Transverse colon (tissue), 4 donors: ENCODE measurements at regions not wholly inside any gene's neighbourhood (a gene's known extent, or its start where the extent isn't known, plus 50 kb on each side); places are given as distances from the start of the nearest gene placed in this dataset.

Source experiments
- DNase-seq: peaks from one replicate; pipeline ENCODE4 v3.0.0-alpha.2; 2019
- H3K27ac ChIP-seq, 4 donors: fragments of 200-600 bp; sonication (generic); 2 replicates each; pipeline ENCODE4 v1.5.1; 2016 to 2018; ENCODE audit warnings: inconsistent platforms in 4 of 4
- H3K27me3 ChIP-seq: fragments of 200-600 bp; sonication (generic); 2 replicates; pipeline ENCODE4 v1.5.1; 2017; ENCODE audit warnings: inconsistent platforms
- H3K36me3 ChIP-seq, 4 donors: fragments of 200-600 bp; sonication (generic); 2 replicates each; pipeline ENCODE4 v1.5.1; 2017 to 2019; ENCODE audit warnings: inconsistent platforms in 4 of 4
- H3K4me1 ChIP-seq, 4 donors: fragments of 200-600 bp; sonication (generic); 2 replicates each; pipeline ENCODE4 v1.5.1; 2017 to 2020; ENCODE audit warnings: inconsistent platforms in 4 of 4
- H3K4me3 ChIP-seq, 4 donors: fragments of 200-600 bp; sonication (generic); 1 replicate in 1 of 4; 2 replicates in 3 of 4; pipeline versions ENCODE4 v1.5.1 to v1.6.1; 2017 to 2019; ENCODE audit warnings: inconsistent platforms in 4 of 4
- H3K9me3 ChIP-seq, 2 donors: fragments of 200-600 bp; sonication (generic); 2 replicates each; pipeline ENCODE4 v1.5.1; 2017 to 2019; ENCODE audit warnings: inconsistent platforms in 2 of 2
- EP300 ChIP-seq: sonication (generic); formaldehyde crosslinking; IDR thresholded peaks from one replicate; pipeline ENCODE4 v1.6.1; 2017; ENCODE audit warnings: antibody characterized with exemption, low read depth
- POLR2A ChIP-seq: fragments of 450-650 bp; IDR thresholded peaks from one replicate; pipeline ENCODE4 v1.6.1; 2016; ENCODE audit warnings: antibody characterized with exemption, mild to moderate bottlenecking, moderate library complexity
- POLR2AphosphoS5 ChIP-seq, 3 donors: sonication (generic); formaldehyde crosslinking; IDR thresholded peaks; one replicate each; pipeline ENCODE4 v1.6.1; 2016; ENCODE audit warnings: antibody characterized with exemption in 3 of 3
- WGBS, 2 donors: methylation state at CpG; one replicate each; pipeline ENCODE4 v1.1.5; 2018; ENCODE audit warnings: low coverage in 1 of 2; 5-methylcytosine and 5-hydroxymethylcytosine counted together
- in situ Hi-C, 4 donors: fragments of 200-750 bp; cut with MboI; loops; one replicate each; pipeline versions ENCODE4 v1.15.0 to v1.15.1; 2017; ENCODE audit warnings: low sequenced_read_pairs in 3 of 4, low pct_ligation_motif_present in 1 of 4, low pct_unique_long_range_greater_than_20kb in 1 of 4
- intact Hi-C: fragments of 100-400 bp; cut with DNase I; formaldehyde crosslinking; loops from one replicate; pipeline ENCODE4 v1.15.1; 2023; ENCODE audit warnings: low total_unique reads
- TF ChIP-seq, protein P1 (sequence below), 5 experiments: fragments of 200-600 bp in 3 of 5; fragments of 450-650 bp in 2 of 5; sonication (generic) in 3 of 5; IDR thresholded peaks; 1 replicate in 2 of 5; 2 replicates in 3 of 5; pipeline ENCODE4 v1.5.1; 2016 to 2017; ENCODE audit warnings: antibody characterized with exemption in 5 of 5, inconsistent platforms in 3 of 5, mild to moderate bottlenecking in 2 of 5, moderate library complexity in 1 of 5

DNA sequence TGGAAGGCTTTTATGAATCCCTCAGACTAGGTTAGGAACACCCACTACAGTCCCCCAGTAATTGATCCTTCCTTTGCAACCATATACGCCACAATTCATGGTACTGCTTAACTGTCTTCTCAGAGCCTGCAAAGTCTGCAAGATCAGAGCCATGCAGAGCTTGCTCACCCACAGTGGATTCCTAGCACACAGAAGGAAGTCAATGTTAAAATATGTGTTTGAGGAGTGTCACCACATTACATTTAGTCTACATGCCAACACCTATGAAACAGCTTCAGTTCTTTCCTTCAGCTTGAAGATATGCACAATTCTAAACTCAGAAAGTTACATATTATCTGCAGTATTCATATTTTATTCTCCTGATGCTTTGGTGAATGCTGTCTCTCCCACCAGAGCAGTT lies 138.5 kb downstream of the NDUFA12 start:
- in situ Hi-C loops, result no loop called here
- no peak for TF ChIP-seq POLR2AphosphoS5 (IDR thresholded peaks at IDR 0.05)
- no peak for TF ChIP-seq EP300
- TF ChIP-seq POLR2A, result no peak
- TF ChIP-seq, protein P1, sequence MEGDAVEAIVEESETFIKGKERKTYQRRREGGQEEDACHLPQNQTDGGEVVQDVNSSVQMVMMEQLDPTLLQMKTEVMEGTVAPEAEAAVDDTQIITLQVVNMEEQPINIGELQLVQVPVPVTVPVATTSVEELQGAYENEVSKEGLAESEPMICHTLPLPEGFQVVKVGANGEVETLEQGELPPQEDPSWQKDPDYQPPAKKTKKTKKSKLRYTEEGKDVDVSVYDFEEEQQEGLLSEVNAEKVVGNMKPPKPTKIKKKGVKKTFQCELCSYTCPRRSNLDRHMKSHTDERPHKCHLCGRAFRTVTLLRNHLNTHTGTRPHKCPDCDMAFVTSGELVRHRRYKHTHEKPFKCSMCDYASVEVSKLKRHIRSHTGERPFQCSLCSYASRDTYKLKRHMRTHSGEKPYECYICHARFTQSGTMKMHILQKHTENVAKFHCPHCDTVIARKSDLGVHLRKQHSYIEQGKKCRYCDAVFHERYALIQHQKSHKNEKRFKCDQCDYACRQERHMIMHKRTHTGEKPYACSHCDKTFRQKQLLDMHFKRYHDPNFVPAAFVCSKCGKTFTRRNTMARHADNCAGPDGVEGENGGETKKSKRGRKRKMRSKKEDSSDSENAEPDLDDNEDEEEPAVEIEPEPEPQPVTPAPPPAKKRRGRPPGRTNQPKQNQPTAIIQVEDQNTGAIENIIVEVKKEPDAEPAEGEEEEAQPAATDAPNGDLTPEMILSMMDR (IDR thresholded peaks at IDR 0.05), result no peak
- intact Hi-C loops, result no loop called here

DNA sequence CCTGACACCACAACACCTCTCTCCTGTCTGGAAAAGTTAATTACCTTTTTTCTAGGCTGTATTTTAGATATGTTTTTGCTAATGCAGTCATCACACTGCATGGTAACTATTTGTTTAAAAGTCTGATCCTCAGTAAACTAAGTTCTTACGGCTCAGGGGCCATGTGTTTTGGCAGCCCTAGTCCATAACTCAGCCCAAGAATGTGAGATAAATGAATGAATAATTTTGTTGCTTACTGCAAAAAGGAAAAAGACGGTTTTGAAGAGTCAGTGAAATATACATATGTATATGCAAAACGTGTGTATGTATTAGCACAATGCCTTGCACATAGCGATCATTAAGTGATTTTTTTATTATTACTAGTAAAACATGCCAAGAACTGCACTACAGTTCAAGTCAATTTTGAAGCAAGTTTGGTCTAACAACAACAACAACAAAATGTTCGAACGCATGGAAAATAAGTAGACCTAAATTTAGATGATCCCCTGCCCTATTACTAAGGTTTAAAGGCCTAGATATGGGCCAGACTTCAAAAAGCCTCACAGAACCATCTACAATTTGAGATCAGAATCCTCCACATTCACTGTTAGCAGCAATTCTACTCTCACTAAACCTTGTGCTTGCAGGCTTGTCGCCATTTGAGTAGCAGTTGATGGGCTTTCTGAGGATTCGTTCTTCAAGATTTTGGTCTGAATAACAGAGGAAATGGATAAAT lies 140.0 kb downstream of the NDUFA12 start:
- Histone ChIP-seq H3K27ac (no peak overlapping the region), H3K4me3 (no peak overlapping the region), H3K9me3 (no peaks in the 10 kb centered on the region), H3K27me3 (no peaks in the 10 kb centered on the region), H3K4me1 (no peaks in the 10 kb centered on the region), H3K36me3 (no peaks in the 10 kb centered on the region)
- WGBS, 2 donors, result 77 to 80% methylated on average over 8 of the region's 8 CpGs
- TF ChIP-seq, protein P1 (IDR thresholded peaks at IDR 0.05), result no peak
- TF ChIP-seq POLR2A, result no peak
- TF ChIP-seq POLR2AphosphoS5 (IDR thresholded peaks at IDR 0.05), result no peak
- TF ChIP-seq EP300, result no peak
- intact Hi-C loops (no loop called here), in situ Hi-C loops (no loop called here)
- no peak for DNase-seq

More for the DNA sequence above, 138.5 kb downstream of the NDUFA12 start:
- no peaks in the 10 kb centered on the region for H3K27me3 ChIP-seq
- H3K4me3 ChIP-seq, result no peak overlapping the region
- no peaks in the 10 kb centered on the region for H3K9me3 ChIP-seq
- no peaks in the 10 kb centered on the region for H3K4me1 ChIP-seq
- H3K27ac ChIP-seq, result peak overlapping the region in 1 of 4 donors; percentile 15
- no peaks in the 10 kb centered on the region for H3K36me3 ChIP-seq
- 87 to 100% methylated on average over 1 of the region's 1 CpG for WGBS, 2 donors
- no peak for DNase-seq

DNA sequence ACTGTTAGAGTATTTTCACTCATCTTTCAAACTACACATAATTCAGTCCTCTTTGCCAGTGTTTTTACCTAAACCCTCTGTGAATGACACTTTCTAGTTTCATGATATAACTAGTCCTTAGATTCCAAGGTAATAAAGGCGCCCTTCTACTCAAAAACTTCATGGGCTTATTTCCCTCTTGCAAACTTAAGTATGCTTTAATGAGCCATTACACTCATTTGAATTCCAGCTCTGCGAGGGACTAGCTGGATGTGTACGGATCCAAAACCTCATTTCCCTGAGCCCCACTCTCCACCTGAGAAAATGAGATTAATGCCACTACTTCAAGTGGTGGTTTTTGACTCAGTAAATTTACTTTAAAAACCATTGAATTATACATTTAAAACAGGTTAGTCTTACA lies 141.1 kb downstream of the NDUFA12 start:
- in situ Hi-C loops (no loop called here), intact Hi-C loops (no loop called here)
- Histone ChIP-seq H3K27me3 (no peaks in the 10 kb centered on the region), H3K4me1 (no peaks in the 10 kb centered on the region), H3K9me3 (no peaks in the 10 kb centered on the region), H3K4me3 (no peak overlapping the region), H3K27ac (no peak overlapping the region), H3K36me3 (no peaks in the 10 kb centered on the region)
- WGBS, 2 donors, result 84 to 96% methylated on average over 3 of the region's 3 CpGs
- TF ChIP-seq EP300 (no peak), POLR2A (no peak), POLR2AphosphoS5 (IDR thresholded peaks at IDR 0.05) (no peak)
- TF ChIP-seq, protein P1 (IDR thresholded peaks at IDR 0.05), result no peak
- no peak for DNase-seq

DNA sequence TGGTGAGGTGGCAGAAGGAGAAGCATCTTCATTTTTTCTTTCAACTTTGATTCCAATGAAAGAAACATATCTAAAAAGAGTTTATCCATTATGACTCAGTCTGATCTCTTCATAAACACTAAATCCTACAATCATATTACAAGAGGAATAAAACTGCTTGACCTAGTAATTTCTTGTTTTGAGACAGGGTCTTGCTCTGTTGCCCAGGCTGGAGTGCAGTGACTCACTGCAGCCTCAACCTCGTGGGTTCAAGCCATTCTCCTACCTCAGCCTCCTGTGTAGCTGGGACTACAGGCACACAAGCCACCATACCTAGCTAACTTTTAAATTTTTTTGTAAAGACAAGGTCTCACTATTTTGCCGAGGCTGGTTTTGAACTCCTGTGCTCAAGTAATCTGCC lies 147.2 kb downstream of the NDUFA12 start:
- no peak overlapping the region for H3K27ac ChIP-seq
- 60 to 67% methylated on average over 1 to 2 of the region's 2 CpGs for WGBS, 2 donors
- intact Hi-C loops (no loop called here), in situ Hi-C loops (no loop called here)
- H3K4me1 ChIP-seq, result no peaks in the 10 kb centered on the region
- no peaks in the 10 kb centered on the region for H3K36me3 ChIP-seq
- no peaks in the 10 kb centered on the region for H3K27me3 ChIP-seq
- no peaks in the 10 kb centered on the region for H3K9me3 ChIP-seq
- H3K4me3 ChIP-seq, result no peak overlapping the region
- DNase-seq, result no peak
- no peak for TF ChIP-seq POLR2A

DNA sequence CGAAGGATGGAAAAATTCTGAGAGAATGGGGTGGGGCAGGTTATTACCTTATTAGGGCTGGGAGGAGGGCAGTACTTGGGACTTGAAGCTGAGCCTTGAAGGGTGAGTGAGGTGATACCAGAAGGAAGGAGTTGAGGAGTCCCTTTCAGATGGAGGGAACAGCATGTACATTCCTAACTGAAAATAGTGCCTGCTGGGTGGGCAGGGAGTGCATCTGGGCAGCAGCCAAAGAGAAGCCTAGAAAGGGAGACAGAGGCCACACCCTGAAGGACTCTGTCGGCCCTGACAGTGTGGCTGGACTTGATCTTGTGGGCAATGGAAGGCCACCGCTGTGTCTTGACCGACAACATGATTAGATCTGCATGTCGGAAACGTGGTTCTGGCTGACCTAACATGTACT lies 147.6 kb downstream of the NDUFA12 start:
- Histone ChIP-seq H3K36me3 (no peaks in the 10 kb centered on the region), H3K27ac (no peak overlapping the region), H3K27me3 (no peaks in the 10 kb centered on the region), H3K4me3 (no peak overlapping the region), H3K9me3 (no peaks in the 10 kb centered on the region), H3K4me1 (no peaks in the 10 kb centered on the region)
- intact Hi-C loops (no loop called here), in situ Hi-C loops (no loop called here)
- no peak for DNase-seq
- no peak for TF ChIP-seq POLR2A
- TF ChIP-seq, protein P1 (IDR thresholded peaks at IDR 0.05), result no peak
- TF ChIP-seq POLR2AphosphoS5 (IDR thresholded peaks at IDR 0.05), result no peak
- TF ChIP-seq EP300, result no peak
- 63 to 71% methylated on average over 1 to 6 of the region's 6 CpGs for WGBS, 2 donors
